ENCODE measurements at regions not wholly inside any gene's neighbourhood (a gene's known extent, or its start where the extent isn't known, plus 50 kb on each side); places are given as distances from the start of the nearest gene placed in this dataset.
A peak's percentile ranks its signal among the peaks of the same experiment; 100 is the strongest.

GRCh38 chr18:48488388-48488850, 50.4 kb upstream of the CTIF start:
- peak; percentile 95 for DNase-seq (ENCODE audit: low read depth)

- DNase-seq (ENCODE audit: low read depth): peak; percentile 77
Measured at GRCh38 chr18:48486754-48487153, 52.1 kb upstream of the CTIF start.

- DNase-seq (ENCODE audit: low read depth): no peak
Measured at GRCh38 chr18:48485828-48486405, 52.9 kb upstream of the CTIF start.

GRCh38 chr18:48481092-48481491, 57.7 kb upstream of the CTIF start:
- DNase-seq (ENCODE audit: low read depth): no peak

GRCh38 chr18:48479531-48479930, 59.3 kb upstream of the CTIF start:
- DNase-seq (ENCODE audit: low read depth): peak; percentile 57

- peak; percentile 49 for DNase-seq (ENCODE audit: low read depth)
Measured at GRCh38 chr18:48477348-48477747, 61.5 kb upstream of the CTIF start.

- no peak for DNase-seq (ENCODE audit: low read depth)
Measured at GRCh38 chr18:48476550-48476917, 62.3 kb upstream of the CTIF start.

GRCh38 chr18:48475635-48476549, 62.9 kb upstream of the CTIF start:
- DNase-seq (ENCODE audit: low read depth): peak; percentile 81

- DNase-seq (ENCODE audit: low read depth): no peak
Measured at GRCh38 chr18:48473816-48474215, 64.6 kb upstream of the ZBTB7C start.

GRCh38 chr18:48472610-48473009, 63.4 kb upstream of the ZBTB7C start:
- DNase-seq (ENCODE audit: low read depth): peak; percentile 65

GRCh38 chr18:48470484-48471180, 61.4 kb upstream of the ZBTB7C start:
- no peak for DNase-seq (ENCODE audit: low read depth)

- no peak for DNase-seq (ENCODE audit: low read depth)
Measured at GRCh38 chr18:48468151-48468550, 59.0 kb upstream of the ZBTB7C start.

GRCh38 chr18:48467231-48467630, 58.0 kb upstream of the ZBTB7C start:
- DNase-seq (ENCODE audit: low read depth): no peak

GRCh38 chr18:48462510-48462909, 53.3 kb upstream of the ZBTB7C start:
- no peak for DNase-seq (ENCODE audit: low read depth)

GRCh38 chr18:48460929-48461583, 51.9 kb upstream of the ZBTB7C start:
- DNase-seq (ENCODE audit: low read depth): no peak

GRCh38 chr18:48459465-48459864, 50.3 kb upstream of the ZBTB7C start:
- DNase-seq (ENCODE audit: low read depth): no peak

GRCh38 chr18:48459016-48459415, 49.8 kb upstream of the ZBTB7C start:
- DNase-seq (ENCODE audit: low read depth): no peak
